GM12892 (cell line): ENCODE measurements at regions not wholly inside any gene's neighbourhood (a gene's known extent, or its start where the extent isn't known, plus 50 kb on each side); places are given as distances from the start of the nearest gene placed in this dataset.

Experiments used
- POLR2A ChIP-seq: IDR thresholded peaks from 2 replicates; pipeline ENCODE4 v1.6.1; 2011; ENCODE audit warnings: low read depth, low read length, control low read depth
- POLR2AphosphoS5 ChIP-seq: IDR thresholded peaks from 2 replicates; pipeline ENCODE4 v1.6.1; 2011; ENCODE audit warnings: low read depth, low read length, control low read depth
- TAF1 ChIP-seq: IDR thresholded peaks from 2 replicates; pipeline ENCODE4 v1.6.1; 2011; ENCODE audit warnings: low read depth, mild to moderate bottlenecking, control low read depth, low read length, borderline replicate concordance

- TF ChIP-seq TAF1 (no peak), POLR2AphosphoS5 (no peak), POLR2A (no peak)
These were observed 88.8 kb downstream of the ATXN7L3B start for GRCh38 chr12:74626397-74626796.
